ENCODE measurements at regions not wholly inside any gene's neighbourhood (a gene's known extent, or its start where the extent isn't known, plus 50 kb on each side); places are given as distances from the start of the nearest gene placed in this dataset.
A peak's percentile ranks its signal among the peaks of the same experiment; 100 is the strongest.

DNA sequence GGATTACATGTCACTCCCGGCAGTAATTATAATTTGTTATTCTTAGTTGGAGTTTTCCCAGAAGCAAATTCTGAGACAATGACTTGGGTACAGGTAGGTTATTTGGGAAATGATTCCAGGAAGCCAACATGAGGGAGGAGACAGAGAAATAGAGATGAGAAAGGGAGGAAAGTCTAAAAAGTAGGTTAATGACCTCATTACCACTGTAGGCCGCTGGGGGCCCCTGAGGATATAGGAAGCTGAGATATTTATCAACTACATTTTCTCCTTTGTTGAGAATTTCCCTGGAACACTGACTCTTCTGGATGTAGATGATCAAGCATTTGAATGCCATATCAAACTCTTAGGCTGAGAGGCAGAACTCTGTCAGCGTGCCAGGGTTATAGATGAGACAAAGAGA is 284.3 kb downstream of the ICOS start:
- DNase-seq (ENCODE audit: low read depth in 3 of 3, low spot score in 2 of 3), result no peak

DNA sequence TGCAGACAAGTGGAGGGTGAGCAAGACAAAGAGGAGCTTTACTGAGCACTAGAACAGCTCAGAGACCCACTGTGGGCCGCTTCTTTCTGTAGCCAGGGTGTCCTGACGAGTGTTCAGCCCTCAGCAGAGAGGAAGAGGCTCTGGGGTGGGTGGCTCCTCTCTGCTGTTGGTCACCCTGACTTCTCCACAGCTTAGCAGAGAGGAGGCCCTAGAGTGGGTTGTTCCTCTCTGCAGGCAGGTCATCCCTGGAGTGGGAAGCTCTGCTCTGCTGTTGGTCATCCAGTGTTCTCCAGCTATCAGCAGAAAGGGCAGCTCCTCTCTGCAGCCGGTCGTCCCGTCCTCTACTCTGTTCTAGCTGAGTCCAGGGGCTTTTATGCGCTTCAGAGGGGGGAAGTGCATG is 286.5 kb downstream of the ICOS start:
- DNase-seq (ENCODE audit: low read depth in 3 of 3, low spot score in 2 of 3), result no peak

DNA sequence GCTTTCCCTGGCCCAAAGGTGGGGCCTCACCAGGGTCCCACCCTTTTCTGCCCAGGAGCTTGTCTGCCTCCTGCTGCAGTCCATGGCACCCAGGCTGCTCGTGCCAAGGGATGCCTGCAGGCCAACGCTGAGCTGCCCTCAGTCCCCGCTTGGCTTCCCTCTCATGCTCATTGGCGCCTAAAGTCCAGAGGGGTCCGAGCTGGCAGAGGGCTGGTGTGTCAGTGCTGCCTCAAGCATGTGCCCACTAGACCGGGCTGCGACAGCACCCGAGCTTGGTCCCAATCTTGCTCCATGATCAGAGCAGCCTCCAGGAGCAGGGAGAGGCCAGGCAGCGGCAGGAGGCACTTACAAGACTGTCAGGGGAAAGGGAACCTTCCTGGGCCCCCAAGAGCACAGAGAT is 287.0 kb downstream of the ICOS start:
- DNase-seq (ENCODE audit: low read depth in 3 of 3, low spot score in 2 of 3), result no peak

DNA sequence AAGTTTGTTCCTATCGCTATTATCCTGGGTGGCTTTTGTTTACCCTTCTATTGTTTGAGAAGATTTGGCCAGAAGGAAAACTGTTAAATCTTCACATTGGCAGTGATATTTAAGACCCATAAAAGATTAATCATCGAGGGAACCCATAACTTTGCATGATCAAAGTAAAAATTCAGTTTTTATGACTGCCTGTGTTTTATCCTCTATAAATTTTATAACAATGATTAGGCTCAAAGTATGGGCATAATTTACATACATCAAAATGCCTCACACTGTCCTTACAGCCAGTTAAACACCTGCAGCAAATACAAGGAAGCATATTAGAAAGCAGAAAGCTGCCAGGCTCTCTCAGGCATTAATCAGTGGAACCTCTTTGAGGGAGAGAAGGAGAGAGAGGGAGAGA is 289.1 kb downstream of the ICOS start:
- DNase-seq (ENCODE audit: low read depth in 3 of 3, low spot score in 2 of 3), result no peak

DNA sequence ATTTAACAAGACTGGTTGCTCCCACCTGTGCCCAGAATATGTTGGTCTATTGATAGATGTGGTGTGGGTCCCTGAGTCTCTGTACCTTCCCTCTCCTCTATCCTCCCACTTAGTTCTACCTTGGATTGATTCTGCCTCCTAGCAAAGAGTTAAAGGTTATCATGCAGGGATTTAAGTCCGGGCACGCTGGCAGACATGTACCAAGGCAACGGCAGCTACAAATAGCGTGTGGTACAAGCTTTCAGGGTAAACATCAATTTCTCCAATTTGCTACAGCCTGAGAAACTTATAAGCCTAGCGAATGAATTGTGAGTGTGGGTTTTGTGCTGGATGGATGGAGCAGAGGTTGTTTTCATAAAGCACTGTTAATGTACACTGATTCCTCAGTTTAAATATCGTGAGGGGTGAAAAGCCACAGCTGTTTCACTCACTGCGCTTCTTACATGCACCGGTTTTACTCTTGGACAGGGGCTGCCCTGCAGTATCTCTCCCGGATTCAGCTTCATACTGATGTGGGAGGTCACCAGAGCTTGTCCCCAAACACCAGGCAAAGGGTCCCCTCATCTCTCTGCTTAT is 289.8 kb downstream of the ICOS start:
- no peak for DNase-seq (ENCODE audit: low read depth in 3 of 3, low spot score in 2 of 3)

DNA sequence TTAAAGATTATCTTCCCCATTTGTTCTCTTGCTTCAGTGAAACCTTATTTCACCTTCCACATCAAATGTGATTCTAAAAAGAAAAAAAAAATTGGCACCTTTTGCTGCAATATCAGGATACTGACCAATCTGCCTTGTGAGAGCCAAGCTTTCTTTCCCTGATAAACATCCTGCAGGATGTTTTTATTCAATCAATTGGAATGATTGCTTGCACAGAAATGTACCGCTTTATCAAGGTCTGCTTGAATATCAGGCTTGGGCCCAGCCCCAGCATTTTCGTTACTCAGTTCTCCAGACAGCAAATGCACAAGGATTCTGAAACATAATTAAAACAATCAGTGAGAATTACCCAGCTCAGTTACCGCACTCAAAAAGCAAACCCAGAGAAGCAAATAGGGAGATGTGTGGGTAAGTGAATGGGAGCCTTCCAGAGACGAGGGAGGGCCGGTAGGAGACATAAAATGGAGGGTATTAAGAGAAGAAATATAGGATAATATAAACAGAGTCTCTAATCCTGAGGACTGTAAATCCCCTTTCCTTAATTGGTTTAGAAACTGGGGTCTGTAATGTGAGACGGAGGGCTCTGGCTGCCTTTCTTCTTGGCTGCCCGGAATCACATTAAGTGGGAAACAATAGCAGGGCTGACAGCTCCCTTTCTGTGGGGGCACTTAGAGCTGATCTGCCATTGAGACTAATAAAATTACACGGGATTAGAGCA is 291.8 kb downstream of the ICOS start:
- DNase-seq (ENCODE audit: low read depth in 3 of 3, low spot score in 2 of 3), result peak in 1 of 3 donors; percentile 45

DNA sequence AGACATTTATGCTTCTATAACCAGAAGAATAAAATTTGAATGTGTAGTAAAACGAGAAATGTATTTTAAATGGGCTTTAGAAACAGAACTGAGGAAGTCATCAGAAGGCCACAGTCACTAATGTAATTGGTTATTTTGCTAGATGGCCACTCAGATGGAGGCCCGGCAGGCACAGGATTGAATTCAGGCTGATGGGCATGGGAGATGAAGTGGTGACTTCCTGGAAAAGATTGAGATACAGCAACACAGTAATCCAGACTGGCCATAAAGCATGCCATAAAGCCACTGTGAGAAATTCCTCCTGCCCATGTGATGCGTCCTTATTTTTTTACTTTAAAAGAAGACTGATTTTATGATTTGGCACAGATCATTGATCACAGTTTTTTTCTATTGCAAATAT is 297.7 kb downstream of the ICOS start:
- DNase-seq (ENCODE audit: low read depth in 3 of 3, low spot score in 2 of 3), result no peak

DNA sequence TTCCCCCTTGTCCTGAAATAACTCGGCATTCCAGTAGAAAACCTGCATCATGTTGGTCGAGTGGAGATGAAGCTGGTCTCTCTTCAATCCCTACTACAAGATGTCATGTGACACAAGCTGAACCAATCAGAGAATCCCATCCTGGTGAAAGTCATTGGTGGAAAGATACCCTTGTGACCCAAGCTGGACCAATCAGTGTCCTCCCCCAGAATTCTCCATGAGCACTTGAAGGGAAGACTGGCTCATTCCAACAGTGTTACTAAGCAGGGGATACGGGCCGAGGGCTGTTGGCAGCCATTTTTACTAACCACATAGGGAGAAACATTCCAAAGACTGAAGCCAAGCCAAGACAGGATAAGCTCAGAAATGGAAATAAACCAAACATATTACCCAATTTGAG is 298.3 kb downstream of the ICOS start:
- no peak for DNase-seq (ENCODE audit: low read depth in 3 of 3, low spot score in 2 of 3)

DNA sequence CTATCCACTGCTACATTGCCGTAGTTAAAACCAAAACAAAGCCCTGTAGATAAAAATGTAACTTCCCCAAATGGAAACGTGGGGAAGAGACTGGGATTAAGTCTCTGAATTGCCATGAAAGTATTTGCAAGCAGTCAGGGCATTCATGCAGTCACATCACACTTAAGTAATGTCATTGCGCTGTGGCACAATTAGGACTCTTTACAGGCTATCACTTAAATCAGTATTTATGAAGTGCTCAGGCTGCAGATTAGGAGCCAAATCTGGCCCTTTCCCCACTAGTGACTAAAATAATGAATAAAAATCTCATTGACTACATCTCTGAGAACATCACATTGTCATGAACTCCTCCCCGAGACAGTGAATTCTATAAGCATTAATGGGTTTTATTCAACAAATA is 300.9 kb downstream of the ICOS start:
- DNase-seq (ENCODE audit: low read depth in 3 of 3, low spot score in 2 of 3), result no peak

DNA sequence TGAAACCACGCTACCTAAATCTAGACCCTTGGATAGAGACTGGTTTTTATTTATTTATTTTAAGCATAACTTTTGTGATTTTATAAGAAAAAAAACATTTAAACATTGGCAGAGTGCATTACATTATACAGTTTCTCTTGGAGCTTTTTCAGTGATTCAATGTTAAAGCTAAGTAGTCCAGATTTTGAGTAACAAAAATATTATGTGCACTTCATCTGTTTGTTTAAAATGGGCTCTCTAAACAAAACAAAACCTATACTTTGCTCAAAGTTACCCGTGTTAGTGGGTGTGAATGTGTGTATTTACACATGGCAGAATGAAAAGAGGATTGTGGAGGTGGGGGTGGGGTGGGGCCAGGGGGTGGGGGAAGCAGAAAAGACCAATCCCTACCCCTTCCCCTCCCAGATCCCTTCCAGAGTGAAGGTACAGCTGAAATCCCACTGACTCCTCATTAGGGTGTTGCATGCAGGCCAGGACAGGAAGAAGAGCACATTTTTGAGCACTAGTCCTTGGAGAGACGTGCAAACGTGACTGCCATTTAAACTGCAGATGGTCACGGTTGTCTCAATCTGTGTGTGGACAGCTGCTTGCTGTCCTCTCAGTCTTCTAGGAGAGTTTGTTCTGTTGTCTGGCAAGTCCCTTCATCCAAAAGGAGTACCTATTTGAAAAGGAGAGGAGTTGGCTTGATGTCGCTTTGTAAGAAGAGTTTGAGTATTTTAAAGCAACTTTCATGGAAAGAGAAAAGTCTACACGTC is 303.0 kb downstream of the ICOS start:
- no peak for DNase-seq (ENCODE audit: low read depth in 3 of 3, low spot score in 2 of 3)

DNA sequence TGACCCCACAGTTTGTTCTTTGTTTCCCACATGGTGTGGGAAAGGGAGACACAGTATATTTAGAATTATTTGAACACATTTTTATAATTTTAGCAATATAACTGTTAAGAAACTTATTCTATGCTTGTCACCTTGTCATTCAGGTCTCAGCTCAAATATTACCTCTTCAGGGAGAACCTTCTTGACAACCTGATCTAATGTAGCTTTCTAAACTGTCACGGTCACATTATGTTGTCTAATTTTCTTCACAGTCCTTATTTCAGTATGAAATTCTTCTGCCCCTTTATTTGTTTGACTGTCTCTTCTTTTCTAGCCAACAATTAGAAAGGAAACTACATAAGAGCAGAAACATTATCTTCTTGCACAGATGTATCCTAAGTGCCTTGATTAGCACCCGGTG is 304.3 kb upstream of the PARD3B start:
- no peak for DNase-seq (ENCODE audit: low read depth in 3 of 3, low spot score in 2 of 3)

DNA sequence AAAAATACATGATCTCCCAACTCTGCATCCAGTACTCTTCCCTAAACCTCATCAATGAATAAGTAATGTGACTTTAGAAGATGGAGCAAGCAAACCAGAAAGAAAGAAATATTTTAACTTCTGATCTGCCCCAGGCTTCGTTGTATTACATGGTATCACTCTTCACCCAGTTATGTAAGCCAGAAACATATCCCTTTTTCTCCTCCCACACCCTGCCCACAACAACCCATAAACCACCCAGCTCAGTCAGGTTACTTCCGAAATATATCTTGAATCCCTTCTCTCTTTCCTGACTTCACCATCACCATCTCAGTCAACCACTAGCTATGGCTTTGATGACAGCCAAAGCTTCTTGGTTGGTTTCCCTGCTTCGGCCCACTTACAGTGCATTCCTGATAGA is 295.8 kb upstream of the PARD3B start:
- DNase-seq (ENCODE audit: low read depth in 3 of 3, low spot score in 2 of 3), result no peak

DNA sequence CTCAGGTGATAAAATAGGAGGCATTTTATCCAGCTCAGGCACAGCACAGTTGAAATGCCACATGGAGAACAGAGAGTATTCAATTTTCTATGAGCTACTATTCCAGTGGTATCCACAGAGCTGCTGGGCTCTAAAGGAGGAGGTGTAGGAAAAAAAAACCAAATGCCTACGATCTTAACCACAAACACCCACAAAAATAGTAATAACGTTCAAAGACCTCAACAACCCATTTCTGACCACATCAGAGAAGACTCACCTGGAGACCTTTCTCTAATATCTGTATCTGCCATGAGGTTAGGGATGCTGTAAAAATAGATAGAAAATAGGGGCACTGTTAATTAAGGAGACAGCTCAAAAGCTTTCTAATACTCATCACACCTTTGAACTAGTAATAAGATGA is 294.6 kb upstream of the PARD3B start:
- DNase-seq (ENCODE audit: low read depth in 3 of 3, low spot score in 2 of 3), result no peak

DNA sequence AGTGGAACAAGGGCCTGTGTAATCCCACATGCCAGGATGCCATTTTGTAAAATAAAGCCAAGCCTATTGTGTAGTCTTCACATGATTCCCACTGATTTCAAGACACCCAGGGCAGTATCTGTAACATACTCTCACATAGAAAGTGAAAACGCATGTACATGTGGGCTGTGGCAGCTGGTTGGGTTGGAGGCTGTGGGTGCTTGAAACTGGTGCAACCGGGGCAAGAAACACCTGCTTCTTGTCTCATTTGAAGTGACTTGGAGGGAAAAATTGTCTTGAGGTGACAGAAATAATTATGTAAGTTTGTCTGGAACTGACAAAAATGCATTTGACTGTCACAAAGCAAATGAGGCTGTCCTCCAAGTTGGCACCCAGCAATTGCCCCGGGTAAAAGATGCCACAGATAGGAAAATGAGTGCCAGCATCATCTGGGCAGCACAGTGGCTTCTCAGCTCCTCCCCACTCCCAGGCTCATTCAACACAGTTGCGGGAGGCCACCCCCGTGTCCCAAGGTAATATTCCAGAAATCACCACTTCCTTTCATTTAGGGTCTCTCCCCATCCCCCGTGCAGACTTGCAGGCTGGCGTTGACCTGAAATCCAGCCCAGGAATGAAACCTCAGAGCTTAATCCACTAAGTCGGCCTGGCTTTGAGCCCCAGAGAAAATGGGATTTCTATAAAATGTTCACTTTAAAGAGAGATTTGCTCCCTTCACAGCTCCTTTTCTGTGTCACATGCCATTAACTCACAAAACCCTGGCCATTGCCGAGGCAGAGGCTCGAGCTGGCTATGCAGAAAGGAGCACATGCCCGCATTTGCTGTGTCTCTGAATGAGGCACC is 293.9 kb upstream of the PARD3B start:
- DNase-seq (ENCODE audit: low read depth in 3 of 3, low spot score in 2 of 3), result no peak

DNA sequence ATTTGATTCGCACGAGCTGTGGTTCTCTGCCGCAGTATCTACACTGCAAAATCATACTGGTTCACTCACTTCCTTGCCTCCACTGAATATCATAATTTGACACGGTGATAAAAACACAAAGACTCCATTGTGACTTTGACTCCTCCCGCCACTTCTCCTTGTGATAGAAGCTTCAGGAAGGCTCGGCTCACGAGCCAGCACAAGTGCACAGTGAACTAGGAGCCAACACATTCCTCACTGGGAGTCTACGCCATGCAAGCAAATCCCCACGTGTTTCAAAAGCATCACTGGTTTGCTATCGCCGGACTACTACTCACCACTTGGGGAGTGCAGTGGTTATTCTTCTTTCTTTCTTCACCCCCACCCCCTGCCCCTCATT is 293.3 kb upstream of the PARD3B start:
- no peak for DNase-seq (ENCODE audit: low read depth in 3 of 3, low spot score in 2 of 3)

DNA sequence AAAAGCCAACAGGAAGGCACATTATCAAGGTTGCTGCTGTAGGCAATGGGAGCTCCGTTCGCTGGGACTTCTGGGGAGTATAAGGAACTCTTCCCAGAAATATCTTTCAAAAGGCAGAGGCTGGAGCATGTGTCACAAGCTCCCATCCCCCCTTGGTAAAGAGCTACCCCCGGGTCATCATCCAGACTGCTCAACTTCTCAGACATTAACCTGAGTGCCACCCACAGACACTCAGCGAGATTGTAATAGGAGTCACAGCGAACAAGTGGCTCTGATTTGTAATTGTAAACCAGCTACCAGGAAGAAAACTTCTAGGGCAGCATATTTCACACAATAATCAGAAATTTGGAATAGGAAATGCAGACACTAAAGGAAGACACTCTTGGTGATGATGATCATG is 290.2 kb upstream of the PARD3B start:
- no peak for DNase-seq (ENCODE audit: low read depth in 3 of 3, low spot score in 2 of 3)

DNA sequence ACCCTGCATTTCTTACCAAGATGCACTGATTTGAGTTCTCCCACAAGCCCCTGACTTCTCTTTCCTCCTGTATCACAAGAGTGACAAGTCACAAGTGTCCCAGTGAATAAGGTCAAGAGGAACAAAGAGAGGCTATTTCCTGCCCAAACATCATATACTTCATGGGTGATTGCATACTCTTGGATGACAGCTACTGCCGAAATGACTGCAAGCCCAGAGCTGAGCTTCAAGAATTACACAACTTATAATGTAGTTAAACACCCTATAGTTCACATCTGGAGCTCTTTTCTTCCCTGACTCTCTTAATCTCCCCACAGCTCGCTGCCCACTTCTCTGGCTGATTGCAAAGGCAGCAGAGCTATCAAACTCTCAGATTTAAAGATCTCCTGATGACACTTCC is 289.7 kb upstream of the PARD3B start:
- no peak for DNase-seq (ENCODE audit: low read depth in 3 of 3, low spot score in 2 of 3)

DNA sequence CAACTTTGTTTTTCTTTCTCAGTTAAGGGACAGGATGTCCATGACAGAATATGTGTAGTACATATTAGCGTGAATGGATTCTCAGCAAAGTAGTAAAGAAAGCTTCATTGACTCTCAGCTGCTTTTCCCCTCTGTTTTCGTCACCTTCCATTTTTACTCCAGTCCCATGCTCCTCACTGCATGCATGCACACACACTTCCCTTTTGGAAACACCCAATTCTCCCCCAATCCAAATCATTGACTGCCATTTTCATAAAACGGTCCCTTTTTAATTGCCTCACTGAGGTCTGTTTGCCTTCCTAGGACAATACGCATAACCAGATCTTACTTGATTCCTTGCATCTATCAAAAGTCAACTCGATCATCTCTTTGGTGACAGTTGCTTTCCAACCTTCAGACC is 287.5 kb upstream of the PARD3B start:
- no peak for DNase-seq (ENCODE audit: low read depth in 3 of 3, low spot score in 2 of 3)

DNA sequence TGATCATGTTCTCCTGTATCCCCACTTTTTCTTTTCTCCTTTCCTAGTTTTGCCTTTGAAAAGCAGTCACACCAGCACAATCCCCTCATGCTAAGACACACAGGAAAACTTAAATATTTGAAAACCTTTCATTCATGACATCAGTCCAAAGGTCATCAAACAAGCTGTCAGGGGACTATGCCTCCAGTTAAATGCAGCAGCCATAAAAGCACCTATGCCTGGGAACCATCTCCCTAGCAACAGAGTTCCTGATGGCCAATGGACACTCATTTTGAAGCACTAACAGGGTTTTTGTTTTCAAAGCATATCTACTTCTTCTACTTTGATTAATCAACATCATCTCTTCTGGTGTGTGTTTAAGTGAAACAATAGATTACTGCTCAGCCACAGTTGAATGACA is 286.4 kb upstream of the PARD3B start:
- no peak for DNase-seq (ENCODE audit: low read depth in 3 of 3, low spot score in 2 of 3)

DNA sequence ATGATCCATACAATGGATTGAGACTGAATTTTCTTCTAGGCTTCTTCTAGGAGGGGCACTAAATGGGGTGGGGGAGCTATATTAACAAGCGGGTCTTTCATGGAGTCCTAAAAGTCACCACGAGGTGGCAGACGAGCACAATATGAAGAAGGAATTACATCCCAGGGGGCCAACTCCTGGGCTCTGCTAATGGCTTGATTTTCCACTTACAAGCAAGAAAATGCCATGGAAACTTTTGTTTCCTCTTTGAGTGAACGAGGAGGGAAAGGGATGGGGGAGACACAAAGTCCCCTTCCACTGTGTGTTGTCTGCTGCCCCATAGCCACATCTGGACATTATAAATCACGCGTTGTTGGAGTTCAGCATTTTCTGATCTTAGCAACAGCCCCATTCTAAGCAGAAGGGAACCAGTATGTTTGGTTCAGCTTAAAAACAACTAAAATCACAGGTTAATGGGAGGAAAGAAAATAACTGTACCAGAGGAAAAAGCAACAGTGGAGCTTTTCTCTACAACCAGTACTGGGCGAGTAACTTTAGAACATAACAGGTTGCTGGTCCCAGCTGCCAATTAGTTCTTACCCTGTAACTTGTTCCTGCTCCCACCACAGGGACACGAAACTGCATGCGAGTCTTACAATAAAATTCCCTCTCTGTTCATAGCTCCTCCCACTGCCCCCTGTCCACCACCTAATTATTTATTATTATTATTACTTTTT is 285.0 kb upstream of the PARD3B start:
- DNase-seq (ENCODE audit: low read depth in 3 of 3, low spot score in 2 of 3), result peak; percentile 61 to 69 (median 69)

DNA sequence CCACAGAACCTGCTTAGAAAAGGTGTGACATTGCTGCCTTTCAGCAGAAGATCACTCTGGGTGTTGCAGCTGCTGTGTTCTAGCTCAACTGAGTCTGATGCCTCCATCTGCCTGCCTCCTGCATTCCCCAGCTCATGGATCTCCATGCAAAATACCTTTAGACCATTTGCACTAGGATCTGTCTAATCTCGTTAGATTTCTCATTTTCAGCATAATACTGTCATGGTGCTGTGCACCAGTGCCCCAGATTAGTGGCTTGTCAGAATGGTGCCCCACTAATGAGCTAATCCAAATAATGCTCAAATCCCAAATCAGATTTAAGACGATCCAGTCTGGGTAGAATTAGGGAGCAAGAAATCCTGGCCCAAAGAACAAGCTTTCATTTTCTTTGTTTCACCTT is 284.4 kb upstream of the PARD3B start:
- DNase-seq (ENCODE audit: low read depth in 3 of 3, low spot score in 2 of 3), result no peak
